Femur (tissue), 1 donor: ENCODE measurements at regions not wholly inside any gene's neighbourhood (a gene's known extent, or its start where the extent isn't known, plus 50 kb on each side); places are given as distances from the start of the nearest gene placed in this dataset.

Experiments
- DNase-seq: peaks from one replicate; pipeline ENCODE4 v3.0.0-alpha.2; 2017

DNA sequence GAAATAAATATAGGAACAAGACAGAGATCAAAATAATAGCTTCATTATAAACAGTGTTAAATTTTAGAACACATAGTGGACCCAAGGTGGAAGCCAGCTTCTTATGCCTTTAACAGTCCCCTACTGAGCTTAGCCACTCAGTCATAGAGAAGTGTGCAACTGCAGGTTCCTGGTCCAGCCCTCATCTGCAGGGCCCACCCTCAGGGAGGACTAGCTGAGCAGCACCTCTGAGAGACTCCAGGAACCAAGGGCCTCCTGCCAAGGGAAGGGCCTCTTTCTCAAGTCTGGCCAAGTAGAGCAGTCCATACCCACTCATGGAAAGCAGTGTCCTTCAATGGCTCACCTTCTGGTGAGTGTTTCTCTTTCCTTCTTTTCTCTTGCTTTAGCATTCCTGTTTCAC, 173.7 kb upstream of the PRPS1L1 start:
- peak; percentile 45 for DNase-seq

GRCh38 chr7:18202315-18203045, 174.8 kb upstream of the PRPS1L1 start:
- no peak for DNase-seq

DNA sequence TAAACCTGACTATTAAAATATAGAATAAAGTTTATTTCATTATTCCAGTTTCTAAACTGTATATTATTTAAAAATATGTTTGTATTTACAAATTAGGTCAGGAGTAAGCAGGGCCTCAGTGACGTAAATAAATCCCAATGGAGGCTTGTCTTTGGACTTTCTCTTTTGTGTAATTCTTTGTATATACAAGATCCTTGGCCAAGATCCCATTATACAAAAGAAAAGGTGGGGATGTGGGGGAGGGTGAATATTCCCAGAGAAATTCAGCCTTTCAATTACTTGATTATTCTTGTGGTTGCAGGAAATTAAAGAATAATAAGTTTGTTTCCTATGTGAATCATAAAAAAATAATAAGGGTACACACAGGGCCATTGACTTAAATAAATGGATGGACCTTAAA, 178.7 kb upstream of the PRPS1L1 start:
- no peak for DNase-seq

- DNase-seq: no peak
Observed at GRCh38 chr7:18208921-18209320, 181.3 kb upstream of the PRPS1L1 start.

DNA sequence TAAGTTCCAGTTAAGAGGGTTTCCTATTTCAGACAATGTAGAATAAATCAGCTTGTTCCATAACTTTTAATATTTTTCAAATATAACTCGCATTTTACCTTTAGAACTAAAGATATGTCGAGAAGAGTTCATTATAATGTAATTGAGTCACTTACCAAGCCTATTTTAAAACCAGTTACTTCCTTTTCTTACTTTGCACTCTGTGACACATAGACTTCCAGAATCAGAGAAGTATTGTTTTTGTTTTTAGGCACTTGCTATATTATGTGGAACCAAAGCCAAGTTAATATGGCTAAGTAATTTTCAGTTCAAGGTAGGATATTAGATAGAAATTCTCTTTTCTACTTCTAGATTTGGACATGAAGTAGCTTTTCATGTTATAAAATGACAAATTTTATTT, 182.7 kb upstream of the PRPS1L1 start:
- no peak for DNase-seq

DNA sequence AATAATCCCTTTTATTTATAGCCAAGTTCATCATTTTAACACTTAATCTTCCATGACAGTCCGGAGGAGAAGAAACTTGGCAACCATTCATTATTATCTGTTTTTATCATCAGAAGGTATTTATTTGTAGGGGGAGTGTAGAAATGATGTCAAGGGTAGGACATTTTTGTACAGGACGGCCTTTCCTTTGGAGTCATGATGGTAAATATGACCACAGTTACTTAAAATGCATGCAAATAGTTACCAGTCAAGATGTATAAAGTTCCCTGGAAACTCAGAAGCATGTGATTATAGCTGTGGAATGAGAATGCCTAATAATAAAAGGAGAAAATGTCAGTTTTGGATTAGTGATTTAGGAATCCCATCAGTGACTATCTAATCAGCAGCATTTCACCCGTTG, 183.1 kb upstream of the PRPS1L1 start:
- no peak for DNase-seq

DNA sequence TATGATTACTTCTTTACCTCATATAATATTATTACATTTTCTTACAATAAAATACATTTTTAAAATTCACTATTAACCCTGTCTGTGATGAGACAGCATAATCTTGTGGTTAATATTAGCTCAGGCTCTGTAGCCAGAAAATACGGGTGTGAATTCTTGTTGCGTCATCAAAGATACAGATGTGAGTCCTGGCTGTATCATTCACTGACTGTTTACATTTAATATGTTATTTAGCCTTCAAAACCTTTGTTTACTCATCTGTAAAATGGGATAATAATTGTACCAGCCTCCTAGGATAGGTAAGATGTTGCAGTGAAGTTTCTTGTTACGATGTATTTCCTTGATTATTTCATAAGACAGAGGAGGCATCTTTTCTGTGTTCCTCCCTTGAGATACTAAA, 184.7 kb upstream of the PRPS1L1 start:
- no peak for DNase-seq

- peak; percentile 33 for DNase-seq
Observed at GRCh38 chr7:18212758-18213157, 185.1 kb upstream of the PRPS1L1 start.

GRCh38 chr7:18213652-18214051, 186.0 kb upstream of the PRPS1L1 start:
- no peak for DNase-seq

DNA sequence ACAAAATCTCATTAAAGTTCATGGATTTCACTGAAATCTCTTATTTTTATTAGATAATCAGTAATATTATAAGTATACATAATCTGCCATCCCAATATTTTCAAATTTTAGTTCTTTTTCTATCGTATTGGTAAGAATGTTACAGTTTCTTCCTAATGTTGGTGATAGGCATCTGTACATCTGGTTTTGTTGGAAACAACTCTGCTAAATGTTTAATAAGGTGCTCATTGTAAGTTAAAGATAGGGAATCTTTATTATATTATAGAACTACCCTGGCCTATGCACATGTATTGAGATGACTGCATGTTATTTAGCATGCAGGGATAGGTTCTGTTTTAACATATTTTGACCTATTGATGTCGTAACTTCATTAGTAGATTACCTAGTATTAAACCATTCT, 188.6 kb upstream of the PRPS1L1 start:
- no peak for DNase-seq

GRCh38 chr7:18221377-18222293, 194.0 kb upstream of the PRPS1L1 start:
- DNase-seq: no peak

- no peak for DNase-seq
Observed at GRCh38 chr7:18222636-18223035, 195.0 kb upstream of the PRPS1L1 start.

- no peak for DNase-seq
Observed at GRCh38 chr7:18224138-18224537, 196.5 kb upstream of the PRPS1L1 start.

- DNase-seq: no peak
Observed at GRCh38 chr7:18225067-18225466, 197.4 kb upstream of the PRPS1L1 start.

DNA sequence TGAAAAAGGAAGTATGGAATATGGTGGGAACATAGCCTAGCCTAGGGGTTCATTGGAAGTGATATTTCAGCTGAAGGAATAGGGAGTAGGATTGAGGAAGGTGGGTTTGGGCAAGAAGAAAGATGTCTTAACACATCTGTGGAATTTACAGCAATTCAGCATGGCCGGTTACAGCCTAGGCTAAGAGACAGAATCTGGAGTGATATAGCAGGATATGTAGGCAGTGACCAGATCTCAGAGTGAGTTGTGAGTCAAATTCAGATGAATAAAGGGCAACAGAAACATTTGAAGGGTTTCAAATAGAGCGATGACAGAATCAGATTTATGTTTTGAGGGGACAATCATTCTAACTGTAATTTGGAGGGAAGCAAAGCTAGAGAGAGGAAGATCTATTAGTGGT, 199.0 kb upstream of the PRPS1L1 start:
- no peak for DNase-seq

DNA sequence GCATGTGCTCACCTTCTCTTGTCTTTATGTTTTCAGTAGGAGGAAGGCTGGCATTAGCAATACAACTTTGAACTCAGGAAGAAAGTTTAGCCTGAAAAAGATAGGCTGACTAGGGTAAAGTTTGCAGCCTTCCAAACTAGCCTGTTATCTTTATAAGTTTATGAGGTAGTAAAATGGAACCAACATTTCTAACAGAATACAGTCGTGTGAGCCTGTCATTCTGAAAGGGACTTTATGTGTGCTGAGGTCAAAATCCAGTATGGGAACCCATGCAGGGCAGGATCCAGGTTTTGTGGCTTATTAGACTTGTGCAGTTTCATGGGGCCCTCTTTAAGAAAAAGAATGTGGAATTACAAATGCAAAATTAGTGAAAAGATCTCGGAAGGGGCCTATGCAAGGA, 201.0 kb upstream of the PRPS1L1 start:
- DNase-seq: no peak

DNA sequence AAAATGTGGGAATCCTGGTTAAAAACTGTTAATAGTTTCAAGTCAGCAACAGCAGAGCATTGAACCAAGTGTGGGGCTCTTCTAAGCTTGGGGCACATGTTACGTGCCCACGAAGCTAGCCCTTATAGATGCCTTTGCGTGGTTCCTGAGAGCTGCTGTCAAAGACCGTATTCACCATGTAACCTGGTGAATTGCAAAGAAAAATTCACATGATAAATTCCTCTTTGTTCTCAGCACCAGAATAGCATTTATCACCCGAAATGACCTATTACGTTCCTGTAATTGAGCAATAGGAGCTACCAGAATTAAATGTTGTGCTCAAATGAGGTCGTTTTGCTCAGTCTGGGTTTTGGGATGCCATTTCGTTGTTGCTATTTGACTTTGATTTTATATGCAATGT, 202.6 kb upstream of the PRPS1L1 start:
- no peak for DNase-seq

GRCh38 chr7:18231854-18232253, 204.2 kb upstream of the PRPS1L1 start:
- DNase-seq: no peak

GRCh38 chr7:18234519-18234918, 206.9 kb upstream of the PRPS1L1 start:
- DNase-seq: no peak

DNA sequence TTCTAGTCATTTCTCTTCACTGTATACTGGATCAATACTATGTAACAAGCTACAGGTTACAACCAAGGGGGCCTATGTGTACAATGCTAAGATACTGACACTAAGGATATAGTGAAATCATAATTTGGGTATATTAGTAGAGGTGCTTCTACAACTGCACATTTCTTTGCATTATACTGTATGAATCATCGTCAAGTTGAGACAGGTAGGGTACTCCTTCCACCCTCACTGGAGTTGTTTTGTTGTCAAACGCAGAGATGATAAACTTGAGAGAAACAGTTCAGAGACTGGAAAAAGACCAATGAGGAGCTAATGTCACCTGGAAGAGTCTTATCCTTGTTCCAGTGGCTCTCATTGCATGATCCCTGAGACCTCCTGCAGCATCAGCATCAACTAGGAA, 208.2 kb upstream of the PRPS1L1 start:
- DNase-seq: no peak

- no peak for DNase-seq
Observed at GRCh38 chr7:18239212-18239611, 211.6 kb upstream of the PRPS1L1 start.

GRCh38 chr7:18241543-18242231, 214.0 kb upstream of the PRPS1L1 start:
- no peak for DNase-seq

- DNase-seq: no peak
Observed at GRCh38 chr7:18243731-18244130, 216.1 kb upstream of the PRPS1L1 start.

- no peak for DNase-seq
Observed at GRCh38 chr7:18250133-18250532, 222.5 kb upstream of the PRPS1L1 start.
